ENCODE measurements at regions not wholly inside any gene's neighbourhood (a gene's known extent, or its start where the extent isn't known, plus 50 kb on each side); places are given as distances from the start of the nearest gene placed in this dataset.
A peak's percentile ranks its signal among the peaks of the same experiment; 100 is the strongest.

GRCh38 chr16:80466024-80466987 lies 74.5 kb upstream of the DYNLRB2 start:
- TF ChIP-seq HMGXB4 (CRISPR knock-in tag; IDR thresholded peaks at IDR 0.05) (no peak), CTCF (IDR thresholded peaks at IDR 0.05) (peak; percentile 95), TEAD1 (CRISPR knock-in tag; IDR thresholded peaks at IDR 0.05) (no peak), ZNF138 (CRISPR knock-in tag; conservative IDR thresholded peaks at IDR 0.05) (no peak), RELA (CRISPR knock-in tag; IDR thresholded peaks at IDR 0.05; ENCODE audit: borderline replicate concordance) (no peak), PRDM15 (CRISPR knock-in tag; IDR thresholded peaks at IDR 0.05) (no peak), PREB (CRISPR knock-in tag; IDR thresholded peaks at IDR 0.05; ENCODE audit: borderline replicate concordance) (no peak), ESRRA (CRISPR knock-in tag; IDR thresholded peaks at IDR 0.05; ENCODE audit: borderline replicate concordance) (no peak)

Data from WTC11 (cell line).